GDM1 (cell line): ENCODE measurements at regions not wholly inside any gene's neighbourhood (a gene's known extent, or its start where the extent isn't known, plus 50 kb on each side); places are given as distances from the start of the nearest gene placed in this dataset.

Source experiments
- DNase-seq: peaks from one replicate; lab custom pipeline; 2025; lab: John Stamatoyannopoulos, UW

- no peak for DNase-seq
These were observed 151.3 kb downstream of the ETS2 start for GRCh38 chr21:38956856-38957571.

- no peak for DNase-seq
These were observed 150.8 kb downstream of the ETS2 start for GRCh38 chr21:38956521-38956855.

DNA sequence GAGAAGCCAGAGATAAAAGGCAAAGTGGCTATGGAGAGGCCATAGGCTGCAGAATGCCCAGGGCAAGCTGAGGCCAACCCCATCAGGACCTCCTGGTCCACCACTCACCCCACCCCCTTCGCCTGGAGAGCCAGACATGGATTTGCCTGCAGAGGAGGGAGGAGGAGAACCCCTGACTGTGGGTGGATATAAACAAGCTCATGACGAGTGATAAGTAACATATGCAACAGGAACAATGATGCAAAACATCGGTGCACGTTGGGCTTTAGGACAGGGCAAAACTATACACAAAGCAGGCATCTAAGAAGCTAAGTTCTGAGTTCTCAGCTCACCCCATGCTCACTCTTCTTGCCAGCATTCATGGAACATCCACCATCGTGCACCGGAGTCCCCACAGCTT is 150.3 kb downstream of the ETS2 start:
- DNase-seq, result no peak

DNA sequence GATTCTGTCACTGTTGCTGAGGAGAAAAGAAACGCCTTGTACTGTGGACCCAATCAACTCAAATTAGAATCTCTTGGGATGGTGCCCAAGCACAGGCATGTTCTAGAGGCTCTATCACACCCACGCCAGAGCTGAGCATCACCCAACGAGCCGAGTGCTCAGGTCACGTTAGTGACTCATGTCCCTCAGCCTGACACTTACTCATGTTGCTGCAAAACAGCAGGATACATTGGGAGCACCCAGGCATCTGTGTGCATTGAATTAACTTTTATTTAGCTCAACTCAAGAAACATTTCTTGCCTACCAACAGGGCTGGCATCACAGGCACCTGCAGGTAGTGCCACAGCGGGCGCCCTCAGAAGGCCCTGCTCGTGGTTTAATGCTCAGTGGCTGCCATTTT is 149.8 kb downstream of the ETS2 start:
- DNase-seq, result no peak

- DNase-seq, result no peak
These were observed 148.9 kb downstream of the ETS2 start for GRCh38 chr21:38954588-38955004.

GRCh38 chr21:38953516-38953915 is 147.8 kb downstream of the ETS2 start:
- DNase-seq, result no peak

GRCh38 chr21:38952890-38953289 is 147.2 kb downstream of the ETS2 start:
- DNase-seq, result no peak

DNA sequence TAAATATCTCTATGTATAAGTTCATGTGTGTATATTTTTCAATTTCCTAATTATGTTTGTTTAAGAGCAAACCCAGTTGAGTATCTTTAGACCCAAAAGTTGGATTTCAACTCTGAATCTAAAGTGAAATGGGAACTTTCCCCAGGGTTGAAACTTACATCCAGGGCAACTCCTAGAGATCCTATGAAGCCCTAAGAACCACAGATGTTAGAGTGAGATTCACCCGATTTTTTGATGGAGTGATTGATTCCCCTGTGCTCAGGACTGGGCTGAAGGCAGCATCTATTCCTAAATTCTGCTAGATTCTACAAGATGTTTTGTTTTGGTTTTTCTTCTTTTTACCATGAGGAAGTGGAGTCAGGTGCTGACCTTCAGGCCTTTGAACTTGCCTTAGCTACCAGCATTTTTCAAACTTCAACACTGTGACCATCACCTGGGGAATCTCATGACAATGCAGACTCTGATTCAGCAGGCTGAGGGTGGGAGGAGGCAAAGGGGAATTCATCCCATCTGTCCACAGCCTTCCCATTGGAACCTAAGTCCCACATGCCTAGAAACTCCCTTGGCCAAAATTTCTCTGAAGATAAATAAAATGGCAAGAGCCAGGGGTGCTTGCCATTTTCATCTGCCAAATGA is 145.5 kb downstream of the ETS2 start:
- DNase-seq, result no peak

DNA sequence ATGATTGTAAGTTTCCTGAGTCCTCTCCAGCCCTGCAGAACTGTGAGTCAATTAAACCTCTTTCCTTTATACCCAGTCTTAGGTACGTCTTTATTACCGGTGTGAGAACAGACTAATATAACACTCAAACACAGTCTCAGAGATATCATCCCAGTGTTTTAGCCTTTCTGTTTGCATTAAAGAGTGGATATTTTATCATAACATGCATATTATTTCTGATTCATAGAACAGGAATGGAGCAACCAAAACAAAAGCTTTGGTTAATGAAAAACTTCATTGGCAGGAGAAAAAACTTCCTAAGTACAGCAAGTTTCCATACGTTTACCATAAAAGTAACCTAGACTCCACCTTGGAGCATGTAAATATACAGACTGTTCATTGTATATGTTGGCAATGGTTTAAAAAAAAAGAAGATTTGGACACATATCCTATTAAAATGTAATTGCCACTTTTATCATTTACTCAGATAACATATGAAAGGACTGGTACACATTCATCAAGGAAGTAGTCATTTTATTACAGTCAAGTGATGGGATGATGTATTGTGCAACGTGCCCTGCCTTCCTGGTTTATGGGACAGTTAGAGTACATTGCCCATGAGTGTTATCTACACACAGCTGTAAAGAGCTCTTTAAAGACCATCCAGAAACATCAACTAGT is 144.8 kb downstream of the ETS2 start:
- no peak for DNase-seq

- DNase-seq, result no peak
These were observed 143.3 kb downstream of the ETS2 start for GRCh38 chr21:38949070-38949380.

DNA sequence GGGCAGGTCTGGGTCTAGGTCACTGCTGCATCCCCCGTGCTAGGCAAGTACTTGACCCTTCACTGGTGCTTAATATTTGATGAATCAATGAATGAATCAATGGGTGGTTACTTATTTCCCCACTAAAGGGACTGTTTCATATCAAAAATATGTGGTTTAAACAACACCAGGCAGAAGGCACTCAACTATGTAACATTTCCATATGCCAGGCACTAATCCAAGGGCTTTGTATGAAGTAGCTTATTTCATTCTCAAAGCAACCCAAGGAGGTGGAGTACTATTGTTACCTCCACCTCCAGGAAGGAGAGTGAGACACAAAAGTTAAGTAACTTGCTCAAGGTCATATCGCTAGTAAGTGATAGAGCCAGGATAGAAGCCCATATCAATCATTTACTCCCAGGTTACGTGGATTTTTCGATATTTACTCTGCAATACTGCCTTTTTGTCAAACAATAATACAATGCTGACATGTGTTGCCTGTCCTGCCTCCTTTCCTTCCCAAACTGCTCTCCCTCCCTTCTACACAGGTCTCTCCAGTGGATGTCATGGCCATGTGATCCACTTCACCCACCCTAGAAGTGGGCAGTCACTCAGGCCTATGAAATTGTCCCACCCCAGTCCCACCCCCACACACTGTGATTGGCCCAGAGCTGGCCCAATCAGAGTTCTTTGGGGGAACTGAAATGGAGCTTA is 142.8 kb downstream of the ETS2 start:
- no peak for DNase-seq

- no peak for DNase-seq
These were observed 140.0 kb downstream of the ETS2 start for GRCh38 chr21:38945545-38946245.

GRCh38 chr21:38944903-38945302 is 139.2 kb downstream of the ETS2 start:
- DNase-seq, result no peak

GRCh38 chr21:38944402-38944801 is 138.7 kb downstream of the ETS2 start:
- no peak for DNase-seq

GRCh38 chr21:38942748-38943211 is 137.1 kb downstream of the ETS2 start:
- DNase-seq, result no peak

GRCh38 chr21:38938769-38939168 is 133.0 kb downstream of the ETS2 start:
- no peak for DNase-seq

DNA sequence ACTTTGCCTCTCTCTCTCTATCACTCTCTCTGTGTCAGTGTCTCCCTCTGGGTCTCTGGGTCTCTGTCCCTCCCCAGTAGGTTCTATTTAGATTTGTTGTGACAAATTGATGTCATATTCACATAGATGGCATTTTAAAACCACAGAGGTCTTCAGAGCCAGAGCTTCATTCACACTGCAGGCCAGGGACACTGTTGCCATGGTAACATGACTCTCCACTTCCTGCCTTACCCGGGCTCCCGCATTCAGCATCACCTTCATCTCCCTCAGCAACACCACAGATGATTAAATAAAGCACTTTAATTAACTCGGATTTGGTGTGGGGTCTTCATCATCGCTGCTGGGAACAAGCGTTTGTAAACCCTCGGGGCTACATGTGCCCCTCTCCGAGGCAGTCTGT is 132.6 kb downstream of the ETS2 start:
- no peak for DNase-seq

DNA sequence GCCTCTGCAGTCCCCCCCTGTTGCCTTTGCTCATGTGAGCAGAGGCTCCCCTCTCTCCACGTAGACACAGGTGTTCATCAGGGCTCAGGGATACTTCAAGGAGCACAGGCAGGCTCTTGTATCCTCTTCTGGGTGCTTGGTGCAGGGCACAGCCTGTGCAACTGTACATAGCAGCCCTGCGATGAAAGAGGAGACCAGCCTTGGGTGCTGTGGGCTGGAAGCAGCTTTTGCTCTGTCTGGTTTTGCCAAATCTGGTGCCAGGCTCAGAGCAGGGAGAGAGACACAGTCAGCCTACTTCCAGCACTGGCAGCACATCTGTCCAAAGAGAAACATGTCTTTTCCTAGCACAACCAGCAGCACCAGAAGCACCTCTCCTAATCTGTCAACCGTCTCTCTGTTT is 132.1 kb downstream of the ETS2 start:
- no peak for DNase-seq

DNA sequence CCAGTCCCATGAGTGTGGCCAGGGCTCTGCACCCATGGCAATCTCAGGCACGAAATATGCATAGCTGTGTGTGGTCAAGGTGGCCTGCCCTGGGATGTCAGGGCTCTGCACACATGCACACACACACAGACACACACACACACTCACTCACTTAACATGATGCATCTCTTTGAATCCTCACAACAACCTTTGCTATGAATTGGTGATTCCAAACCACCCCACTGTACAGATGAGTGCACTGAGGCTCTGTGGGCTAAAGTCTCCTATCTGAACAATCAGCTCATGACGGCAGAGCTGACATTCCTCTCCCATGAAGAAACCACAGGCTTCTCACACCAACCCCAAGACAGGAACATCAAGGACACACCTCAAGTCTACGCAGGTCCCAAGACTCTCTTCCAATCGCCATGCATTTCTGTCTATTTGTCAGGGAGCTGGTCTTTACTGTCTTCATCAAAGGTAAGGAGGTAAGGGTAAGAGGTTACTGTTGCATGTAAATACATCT is 131.6 kb downstream of the ETS2 start:
- DNase-seq, result no peak

DNA sequence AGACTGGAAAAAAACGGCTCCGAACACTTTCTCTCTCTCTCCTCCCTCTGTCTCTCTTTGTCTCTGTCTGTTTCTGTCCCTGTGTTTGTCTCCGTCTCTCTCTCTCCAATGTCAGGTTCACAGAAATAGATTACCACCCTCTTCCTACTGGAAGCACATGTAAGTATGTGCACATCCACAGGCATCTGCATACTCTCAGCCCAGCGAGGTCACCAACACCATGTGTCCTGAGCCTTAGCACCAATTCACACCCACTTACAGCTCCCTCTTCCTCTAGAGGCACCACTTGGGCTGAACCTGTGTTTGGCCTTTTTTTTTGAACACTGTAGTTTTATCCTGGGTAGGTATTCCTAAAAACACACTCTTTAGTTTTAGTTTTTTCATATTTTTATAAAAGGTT is 130.5 kb downstream of the ETS2 start:
- DNase-seq, result no peak

DNA sequence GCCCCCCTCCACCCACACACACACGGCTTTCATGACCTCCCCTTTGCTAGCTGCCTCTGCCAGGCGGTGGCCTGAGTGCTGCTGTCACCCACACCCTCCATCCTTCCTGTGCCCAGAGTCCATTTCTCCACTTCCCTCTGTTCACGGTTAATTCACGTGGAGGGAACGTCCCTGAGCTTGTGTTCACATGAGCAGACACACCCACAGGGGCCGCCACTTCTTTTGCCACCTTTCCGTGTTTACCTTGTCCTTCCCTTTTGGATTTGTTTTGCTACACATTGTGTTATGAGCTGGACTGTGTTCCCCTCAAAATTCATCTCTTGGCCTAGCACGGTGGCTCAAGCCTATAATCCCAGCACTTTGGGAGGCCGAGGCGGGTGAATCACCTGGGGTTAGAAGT is 128.0 kb downstream of the ETS2 start:
- no peak for DNase-seq

DNA sequence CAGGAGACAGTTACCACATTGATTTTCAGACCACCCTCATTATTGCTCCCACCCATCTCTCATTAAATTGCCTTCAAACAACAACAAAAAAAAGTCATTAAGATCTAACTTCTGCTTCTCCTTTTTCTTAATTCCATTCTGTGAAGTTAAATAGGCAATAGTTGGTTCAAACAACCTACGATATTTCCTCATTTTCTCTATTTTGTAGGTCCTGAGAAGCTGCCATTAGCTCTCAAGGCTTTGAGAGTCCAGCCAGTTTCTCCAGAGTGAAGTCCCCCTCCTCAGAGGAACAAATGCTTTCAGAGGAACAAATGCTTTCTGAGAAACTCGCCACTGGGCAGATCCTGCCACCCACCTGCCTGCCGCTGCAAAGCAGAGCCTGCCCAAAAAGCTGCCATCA is 125.6 kb downstream of the ETS2 start:
- DNase-seq, result no peak
